ENCODE measurements at regions not wholly inside any gene's neighbourhood (a gene's known extent, or its start where the extent isn't known, plus 50 kb on each side); places are given as distances from the start of the nearest gene placed in this dataset.

DNA sequence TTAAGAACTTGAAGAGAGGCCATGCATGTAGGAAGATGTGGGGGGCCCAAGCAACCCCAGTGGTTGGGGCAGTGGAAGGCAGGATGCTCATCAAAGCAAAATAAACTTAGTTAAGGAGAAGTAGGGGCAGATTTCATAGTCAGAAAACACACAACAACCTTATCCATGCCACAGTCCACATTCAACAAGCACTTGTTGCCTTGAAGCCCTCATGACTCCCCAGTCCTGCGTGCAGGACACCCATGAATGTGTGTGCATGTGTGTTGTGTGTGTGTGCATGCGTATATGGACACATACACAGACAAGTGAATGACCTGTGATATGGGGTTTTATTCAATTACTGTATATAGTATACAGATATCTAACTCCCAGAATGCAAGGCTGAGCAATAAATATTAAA lies 186.9 kb downstream of the PSMG1 start:
- no peak for DNase-seq

DNA sequence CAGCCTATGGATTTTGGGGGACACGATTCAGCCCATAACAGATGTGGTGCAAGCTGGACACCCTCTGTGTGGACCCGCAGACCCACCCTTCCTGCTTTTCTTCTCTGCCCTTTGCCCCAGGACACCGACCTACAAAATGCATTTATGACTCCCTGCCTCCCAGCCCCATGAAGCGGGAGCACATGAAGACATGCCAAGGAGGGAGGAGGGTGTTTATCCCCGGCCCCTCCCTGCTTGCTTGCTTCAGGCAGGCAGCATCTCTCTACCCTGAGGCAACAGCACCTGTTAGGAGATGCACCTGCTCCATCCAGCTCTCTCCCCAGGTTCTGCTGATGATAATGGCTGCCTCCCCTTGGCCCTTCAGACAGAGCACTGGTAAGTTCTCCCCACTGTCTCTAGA lies 187.5 kb downstream of the PSMG1 start:
- no peak for DNase-seq

DNA sequence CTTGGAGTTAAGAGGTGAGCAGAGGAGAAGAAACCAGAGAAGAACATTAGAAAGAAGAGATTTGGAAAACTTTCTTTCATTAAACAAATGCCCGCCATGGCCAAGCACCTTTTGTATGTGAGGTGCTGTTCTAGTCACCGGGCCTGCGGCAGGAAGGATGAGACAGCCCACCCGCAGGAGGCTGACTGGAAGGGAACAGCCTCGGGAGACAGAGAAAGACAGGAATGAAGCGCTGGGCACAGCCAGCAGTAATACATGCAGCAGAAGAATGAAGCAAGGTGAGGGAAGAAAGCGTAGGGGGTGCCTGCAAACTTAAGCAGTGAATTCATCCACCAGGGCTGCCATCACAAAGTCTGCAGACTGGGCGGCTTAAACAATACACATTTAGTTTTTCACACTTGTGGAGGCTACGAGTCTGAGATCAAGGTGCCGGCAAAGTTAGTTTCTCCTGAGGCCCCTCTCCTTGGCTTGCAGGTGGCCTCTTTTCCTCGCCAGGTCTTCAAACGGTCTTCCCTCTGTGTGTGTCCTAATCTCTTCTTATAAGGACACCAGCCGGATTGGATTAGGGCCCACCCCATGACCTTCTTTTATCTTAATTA lies 188.1 kb downstream of the PSMG1 start:
- DNase-seq, result no peak

DNA sequence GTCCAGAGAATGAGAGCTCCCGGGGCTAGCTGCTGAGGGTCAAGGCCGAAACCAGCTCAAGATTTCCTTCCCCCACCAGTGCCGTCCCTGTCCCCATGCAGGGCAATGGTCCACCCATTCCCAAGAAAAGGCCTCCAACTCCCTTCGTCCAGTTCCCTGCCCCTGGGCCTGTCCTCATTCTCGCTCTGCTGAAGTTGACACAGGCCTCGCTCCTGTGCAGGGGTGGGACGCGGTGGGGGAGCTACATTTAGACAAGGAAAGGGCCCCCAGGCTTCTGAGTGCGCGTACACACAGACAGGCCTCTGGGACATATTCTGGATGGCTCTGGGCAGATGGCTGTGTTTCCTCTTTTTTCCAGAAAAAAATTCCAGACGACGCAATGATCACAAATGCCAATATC lies 188.3 kb downstream of the ETS2 start:
- no peak for DNase-seq

DNA sequence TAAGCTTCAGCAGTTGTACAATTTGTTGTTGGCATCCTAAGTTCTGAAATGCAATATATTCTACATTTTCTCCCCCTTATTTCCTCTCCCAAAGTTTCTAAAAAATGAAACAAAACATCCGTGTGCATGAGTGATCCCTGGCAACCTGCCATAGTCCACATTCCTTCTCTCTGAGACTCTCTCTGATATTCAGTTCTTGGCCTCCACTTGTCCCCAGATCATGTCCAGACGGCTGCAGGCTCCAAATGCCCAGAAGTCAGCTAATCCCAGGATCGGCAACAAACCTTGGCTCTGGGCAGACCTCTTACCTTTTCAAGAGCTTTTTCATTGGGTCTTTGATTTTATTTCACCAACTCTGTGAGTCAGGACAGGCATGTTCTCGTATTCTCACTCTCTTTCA lies 187.8 kb downstream of the ETS2 start:
- DNase-seq, result no peak

DNA sequence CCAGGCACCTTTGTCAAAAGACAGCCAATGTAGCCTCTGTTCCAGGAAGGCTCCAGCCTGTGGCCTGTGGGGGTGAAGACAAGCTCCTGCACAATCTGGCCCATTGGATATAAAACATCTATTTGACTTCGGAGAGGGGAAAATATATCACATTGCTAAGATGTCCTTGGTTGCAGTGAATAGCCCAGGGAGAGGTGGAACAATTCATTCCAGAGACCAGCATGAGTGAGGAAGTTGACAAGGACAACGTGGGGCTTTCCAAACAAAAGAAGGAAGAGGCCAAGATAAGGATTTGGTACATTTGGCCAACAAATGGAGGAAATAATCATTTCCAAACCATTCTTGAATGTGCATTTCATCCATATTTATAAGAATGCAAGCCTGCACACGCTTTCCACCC lies 187.0 kb downstream of the ETS2 start:
- no peak for DNase-seq

DNA sequence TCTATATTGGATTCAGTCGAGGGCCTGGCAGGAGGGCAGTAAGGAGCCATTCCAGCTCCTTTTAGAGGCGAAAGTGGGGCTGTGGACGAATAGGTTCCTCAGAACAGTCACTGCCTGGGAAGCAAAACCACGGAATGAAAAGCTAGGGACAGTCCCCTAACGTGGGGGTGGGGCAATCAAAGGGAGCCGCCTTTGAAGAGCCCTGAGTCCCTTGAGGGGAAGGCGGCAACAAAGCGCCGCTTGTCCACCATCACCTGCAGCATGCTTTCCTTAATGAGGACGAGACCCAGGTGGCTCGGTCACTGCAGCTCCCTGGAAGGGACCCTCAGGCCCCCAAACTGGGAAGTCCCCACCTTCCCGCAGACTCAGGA lies 184.7 kb downstream of the ETS2 start:
- no peak for DNase-seq

DNA sequence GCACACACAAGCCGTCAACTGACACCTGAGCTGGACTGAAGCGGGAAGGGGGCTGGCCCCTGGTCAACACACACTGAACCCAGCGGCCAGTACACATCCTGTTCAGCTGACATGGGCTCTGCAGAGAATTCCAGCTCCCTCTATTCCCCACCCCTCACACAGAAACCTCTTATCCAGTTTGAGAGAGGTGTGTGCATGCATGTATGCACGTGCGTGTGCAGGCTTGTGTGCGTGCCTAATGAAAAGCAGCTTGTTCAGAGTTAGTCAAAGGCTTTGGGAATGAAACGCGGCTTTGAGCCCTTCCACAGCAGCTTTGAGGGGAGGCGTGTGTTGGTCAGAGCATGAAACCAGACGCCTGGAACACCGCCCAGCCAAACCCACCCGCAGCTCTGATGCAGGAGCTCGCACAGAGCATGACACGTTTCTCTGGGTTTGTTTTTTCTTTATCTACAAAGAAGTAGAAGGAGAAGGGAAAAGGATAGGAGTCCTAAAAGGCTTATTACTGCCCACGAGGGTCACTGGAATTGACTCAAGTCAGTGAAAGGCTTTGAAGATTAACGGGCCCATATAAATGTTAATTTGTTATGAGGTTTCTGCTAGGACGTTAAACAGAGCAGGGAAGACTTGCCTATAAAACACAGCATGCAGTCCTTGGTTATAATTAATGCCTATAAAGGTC lies 184.2 kb downstream of the ETS2 start:
- DNase-seq, result no peak

DNA sequence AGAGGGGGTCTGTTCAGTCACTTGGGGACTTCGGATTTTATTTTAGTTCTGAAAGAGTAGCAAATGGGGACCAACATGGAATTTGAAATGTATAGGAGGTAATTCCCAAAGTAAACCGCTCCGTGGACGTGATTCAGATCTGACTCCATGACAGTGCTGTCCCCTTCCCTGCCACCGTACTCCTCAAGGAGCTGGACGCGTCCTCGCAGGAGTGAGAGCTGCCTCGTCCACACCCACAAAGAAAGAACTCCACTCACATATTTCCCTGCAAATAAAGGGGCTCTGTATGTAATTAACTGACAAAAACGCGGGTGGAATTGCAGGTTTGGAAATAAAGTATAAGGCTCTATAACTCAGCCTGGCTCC lies 183.6 kb downstream of the ETS2 start:
- DNase-seq, result no peak

DNA sequence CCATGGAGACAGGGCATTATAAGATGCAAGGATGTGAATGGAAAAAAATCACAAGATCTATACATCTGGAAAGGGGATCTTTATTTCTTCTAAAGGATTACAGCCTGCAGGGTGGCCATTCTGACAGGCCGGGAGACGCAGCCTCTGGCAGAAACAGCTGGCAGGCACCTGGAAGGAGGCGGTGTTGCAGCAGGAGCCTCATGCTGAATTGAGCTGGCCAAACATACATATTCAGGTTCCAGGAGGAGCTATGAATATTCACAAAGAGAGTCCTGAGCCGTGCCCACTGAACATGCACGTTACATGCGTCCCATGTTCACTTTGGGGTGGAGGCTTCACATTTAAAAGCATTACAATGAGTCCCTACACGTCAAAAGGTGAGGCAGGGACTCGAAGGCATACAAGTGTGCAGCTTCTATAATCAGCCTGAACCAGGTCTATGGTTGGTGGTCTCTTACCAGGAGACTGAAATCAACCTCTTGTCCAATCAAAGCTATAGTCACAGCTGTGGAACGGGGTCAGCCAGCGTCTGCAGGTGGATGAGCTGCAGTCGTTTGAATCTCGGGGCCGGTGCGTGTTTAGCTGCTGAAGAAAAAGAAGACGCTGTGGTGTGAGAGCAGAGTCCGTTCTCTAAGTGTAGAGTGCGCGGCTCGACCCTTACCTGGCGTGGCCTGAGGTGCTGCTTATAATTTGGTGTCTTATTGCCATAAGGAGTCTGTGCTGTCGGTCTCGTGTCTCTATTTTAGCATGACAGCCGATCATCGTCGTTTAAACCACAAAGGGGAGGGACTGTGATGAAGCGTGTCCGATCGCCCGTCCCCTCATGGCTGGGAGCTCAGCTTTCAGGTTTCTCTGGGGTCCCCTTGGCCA lies 183.0 kb downstream of the ETS2 start:
- no peak for DNase-seq

DNA sequence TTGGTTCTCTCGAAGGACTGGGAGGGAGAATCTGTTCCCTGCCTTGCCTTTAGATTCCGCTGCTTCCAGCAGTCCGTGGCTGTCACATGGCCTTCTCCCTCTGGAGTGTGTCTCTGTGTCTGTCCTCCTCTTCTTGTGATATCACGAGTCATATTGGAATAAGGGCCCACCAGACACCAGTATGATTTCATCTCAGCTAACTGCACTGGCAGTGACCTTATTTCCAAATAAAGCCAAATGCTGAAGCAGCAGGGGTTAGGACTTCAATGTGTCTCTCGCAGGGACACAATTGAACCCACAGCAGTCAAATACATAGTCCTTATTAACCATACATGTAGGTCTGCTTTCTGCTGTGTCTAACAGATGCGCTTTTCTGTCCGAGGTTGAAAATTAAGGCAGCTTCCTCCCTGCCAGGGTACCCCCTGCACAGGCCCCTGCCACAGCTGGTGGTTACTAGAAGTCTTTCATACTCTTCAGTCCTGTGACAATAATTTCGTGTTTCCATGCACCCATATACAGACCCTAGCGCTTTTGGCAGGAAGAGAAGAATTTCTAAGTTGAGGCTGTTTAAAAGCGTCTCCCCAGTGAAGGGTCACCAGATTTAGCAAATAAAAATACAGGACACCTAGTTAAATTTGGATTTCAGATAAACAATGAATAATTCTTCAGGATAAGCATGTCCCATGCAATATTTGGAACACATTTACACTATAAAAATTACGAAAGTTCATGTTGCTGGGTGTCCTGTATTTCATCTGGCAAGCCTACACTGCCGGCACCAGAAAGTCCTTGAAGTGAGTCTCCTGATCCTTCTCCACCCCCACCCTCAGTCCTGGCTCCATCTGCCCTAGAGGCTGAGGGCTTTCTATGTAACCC lies 182.1 kb downstream of the ETS2 start:
- no peak for DNase-seq

DNA sequence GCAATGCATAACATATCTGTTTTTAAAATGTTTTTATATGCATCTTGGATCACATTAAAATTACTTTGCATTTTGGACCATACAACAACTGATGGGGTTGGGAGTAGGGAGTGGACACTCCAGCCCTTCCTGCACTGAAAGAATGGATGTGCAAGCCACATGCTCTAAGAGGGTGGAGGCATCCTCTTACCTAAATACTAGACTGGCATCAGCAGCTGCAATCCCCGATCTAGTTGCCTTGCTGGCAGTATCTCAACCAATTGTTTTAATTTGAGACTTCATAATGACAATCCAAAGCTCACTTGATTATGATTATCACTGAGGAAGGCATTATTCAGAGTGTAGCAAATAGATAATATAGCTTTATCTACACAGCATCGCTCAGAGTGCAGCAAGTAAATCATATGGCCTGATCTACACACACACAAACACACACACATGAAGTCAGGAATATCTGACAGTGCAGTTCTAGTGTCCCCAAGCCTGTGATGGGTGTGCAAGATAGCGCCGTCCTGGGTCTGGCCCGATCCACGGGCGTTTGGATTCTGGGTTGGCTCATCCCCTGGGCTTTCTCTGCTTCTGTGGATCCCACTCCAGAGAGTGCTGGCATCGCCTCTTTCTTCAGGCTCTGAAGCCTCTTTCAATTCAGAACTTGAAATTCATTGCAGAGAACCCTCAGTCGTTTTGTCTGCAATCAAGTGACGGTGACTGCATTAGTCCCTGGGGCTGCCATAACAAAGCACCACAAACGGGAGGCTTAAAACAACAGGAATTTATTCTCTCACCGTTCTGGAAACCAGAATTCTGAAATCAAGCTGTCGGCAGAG lies 181.3 kb downstream of the ETS2 start:
- DNase-seq, result no peak

DNA sequence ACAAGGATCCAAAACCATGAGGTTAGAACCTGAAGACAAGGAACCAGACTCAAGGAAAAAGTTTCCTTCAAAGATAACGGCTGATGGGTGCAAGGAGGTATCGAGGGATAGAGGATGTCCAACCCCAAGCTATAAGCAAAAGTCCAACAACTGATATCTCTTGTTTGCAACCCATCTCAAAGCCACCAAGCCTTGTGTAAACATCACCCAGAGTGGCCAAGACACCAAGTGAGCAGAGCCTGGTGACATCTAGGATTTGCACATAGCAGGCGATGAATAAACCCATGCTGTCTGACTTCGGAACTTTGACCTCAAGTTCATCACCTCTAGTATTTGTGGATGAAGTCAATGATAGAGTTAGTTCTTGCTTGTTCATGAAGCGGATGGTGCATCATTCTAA lies 180.7 kb downstream of the ETS2 start:
- DNase-seq, result no peak

DNA sequence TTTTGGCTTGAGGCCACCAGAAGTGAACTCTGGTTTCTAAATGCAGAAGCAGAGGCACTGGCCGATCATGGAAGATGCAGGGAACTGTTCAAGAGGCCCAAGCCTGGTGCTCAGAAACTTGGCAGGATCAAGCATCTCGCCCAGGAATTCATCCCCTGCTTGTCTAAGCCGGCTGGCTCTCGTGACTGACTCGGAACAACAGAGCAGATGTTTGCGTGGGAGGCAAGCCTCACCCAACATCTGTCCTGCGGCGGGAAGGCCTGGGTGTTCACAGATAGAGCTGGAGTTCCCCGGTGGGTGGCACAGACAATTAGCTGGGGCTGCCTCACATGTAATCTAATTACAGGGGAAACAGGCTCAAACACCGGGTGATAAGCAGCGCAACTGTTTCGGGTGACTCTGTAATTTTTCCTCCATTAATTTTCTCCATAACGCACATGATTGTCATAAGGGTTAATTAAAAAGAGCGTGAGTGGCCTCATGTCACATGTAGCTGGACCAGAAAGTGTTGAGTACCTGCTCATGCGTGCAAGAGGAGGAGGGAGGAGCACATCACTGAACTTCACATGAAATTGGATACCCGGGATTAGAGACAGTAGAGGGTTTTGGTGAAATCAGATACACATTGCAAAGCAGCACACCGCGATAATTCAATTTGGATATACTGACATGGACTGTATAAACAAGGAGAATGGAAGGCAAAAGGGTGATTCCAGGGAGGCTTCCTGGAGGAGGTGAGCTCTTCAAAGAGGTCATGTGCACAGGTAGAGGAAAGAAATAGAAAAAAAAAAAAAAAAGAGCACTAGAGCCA lies 180.0 kb downstream of the ETS2 start:
- DNase-seq, result peak; percentile 91 to 95

DNA sequence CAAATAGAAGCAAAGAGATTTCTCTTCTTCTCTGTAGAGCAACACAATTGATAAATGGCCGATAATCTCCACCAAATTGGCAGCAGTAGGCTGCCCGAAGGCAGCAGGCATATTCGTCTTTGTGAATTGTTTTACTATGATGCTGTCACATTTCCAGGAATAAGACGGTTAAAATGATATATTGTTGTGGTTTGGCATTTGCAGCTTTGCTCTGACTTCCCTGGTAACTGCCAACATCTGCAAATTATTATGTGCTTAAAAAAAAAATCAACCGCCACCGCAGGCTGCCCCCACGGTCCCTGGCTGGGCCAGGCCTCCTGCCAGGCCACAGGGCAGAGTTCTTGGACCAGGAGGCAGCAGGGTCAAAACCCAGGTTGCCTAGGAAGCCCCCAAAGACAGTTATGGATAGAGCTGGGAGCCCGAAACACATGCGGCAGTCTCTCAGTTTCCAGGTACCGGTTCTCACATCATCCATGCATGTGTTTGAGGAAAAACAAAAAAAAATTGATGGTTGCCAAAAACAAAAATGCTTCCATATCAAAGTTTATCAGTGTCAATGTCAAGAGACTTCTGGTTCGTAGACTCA lies 179.3 kb downstream of the ETS2 start:
- DNase-seq, result peak; percentile 82 to 83

DNA sequence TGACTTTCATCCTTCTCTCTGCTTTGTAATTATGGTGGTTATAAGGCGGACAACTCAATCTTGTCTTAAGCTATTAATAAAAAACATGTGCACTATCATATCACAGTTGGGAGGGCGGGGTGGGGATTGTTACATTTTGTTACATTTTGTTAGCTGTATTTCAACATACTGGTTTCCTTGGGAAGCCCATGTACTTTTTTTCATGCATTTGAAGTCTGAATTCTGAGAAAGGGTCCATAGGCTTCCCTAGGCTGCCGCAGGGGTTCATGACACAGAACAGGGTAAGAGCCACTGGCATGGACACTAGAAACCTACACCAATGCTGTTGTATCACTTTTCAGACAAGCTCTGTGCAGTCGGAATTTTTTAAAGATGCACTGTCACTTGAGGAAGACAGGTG lies 178.8 kb downstream of the ETS2 start:
- no peak for DNase-seq

DNA sequence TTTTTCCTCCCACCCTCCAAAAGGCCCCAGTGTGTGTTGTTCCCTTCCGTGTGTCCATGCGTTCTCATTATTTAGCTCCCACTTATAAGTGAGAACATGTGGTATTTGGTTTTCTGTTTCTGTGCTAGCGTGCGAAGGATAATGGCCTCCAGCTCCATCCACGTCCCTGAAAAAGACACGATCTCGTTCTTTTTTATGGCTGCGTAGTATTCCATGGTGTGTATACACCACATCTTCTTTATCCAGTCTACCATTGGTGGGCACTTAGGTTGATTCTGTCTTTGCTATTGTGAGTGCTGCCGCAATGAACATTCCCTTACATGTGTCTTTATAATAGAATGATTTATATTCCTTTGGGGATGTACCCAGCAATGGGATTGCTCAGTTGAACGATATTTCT lies 177.8 kb downstream of the ETS2 start:
- no peak for DNase-seq

DNA sequence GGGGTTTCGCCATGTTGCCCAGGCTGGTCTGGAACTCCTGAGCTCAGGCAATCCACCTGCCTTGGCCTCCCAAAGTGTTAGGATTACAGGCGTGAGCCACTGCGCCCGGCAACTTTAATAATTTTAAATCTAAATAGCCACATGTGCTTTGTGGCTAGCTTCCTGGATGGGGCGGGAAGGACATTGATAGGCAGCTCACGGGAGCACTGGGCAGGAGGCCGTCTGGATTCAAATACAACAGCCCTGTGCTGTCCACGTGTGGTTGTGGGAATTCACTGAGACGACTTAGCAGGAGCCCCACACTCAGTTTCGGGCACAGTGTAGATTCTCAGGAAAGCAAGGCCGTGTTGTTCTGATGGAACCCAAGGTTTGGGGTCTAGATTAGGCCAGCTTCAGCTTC lies 177.1 kb downstream of the ETS2 start:
- DNase-seq, result no peak

DNA sequence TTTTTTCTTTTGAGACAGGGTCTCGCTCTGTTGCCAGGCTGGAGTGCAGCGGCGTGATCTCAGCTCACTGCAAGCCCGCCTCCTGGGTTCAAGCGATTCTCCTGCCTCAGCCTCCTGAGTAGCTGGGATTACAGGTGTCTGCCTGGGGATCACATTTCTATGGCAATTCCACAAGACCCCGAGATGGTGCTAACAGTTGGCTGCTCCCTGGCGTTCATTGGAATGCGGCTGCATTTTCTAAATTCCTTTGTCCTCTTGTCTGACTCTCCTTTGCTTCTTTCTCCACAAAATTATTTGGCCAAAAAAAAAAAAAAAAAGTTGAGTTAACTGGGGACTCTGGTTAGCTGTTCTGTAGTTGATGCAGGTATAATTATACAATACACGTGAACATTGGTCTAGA lies 176.4 kb downstream of the ETS2 start:
- no peak for DNase-seq

DNA sequence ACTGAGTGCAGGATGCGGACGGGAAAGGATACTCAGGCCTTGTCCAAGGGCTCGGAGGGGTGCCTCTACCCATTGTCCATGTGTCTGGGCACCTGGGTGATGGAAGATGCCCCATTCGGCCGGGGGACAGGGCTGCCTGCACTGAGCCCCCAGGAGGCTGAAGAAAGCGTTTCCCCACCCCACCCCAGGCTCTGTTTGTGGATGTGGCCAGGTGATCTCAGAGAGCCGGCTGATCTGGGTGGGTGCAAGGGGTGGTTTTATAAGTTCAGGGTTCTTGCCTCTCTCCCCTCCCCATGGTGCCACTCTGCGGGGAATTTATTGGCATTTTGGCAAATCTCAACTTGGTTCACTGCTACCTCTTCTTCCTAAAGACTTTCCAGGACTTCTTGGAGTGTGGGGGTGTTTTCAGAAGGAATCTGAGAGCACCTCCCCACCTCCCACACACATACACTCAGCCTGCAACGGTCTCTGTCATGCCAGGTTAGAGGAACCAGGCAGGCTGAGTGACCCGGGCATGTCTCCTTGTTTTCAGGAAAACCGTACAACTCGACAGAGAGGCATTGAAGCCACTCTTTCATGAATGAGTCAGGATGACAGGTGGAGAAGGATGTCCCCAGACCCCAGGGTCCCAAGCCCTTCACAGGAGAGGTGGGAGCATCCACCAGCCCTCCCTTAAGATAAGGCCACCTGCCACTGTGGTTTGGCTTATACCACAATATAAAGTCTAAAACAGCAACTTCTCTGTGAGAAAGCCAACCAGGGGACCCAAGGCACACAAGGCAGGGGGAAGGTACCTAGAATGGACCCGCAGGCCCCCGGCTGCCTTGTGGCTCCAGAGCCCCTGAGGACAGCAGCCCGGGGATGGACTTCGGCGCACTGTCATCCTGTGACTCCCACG lies 174.9 kb downstream of the ETS2 start:
- DNase-seq, result no peak

All from Kasumi-1 (cell line).